CD14-positive monocyte (primary cell): ENCODE measurements at regions not wholly inside any gene's neighbourhood (a gene's known extent, or its start where the extent isn't known, plus 50 kb on each side); places are given as distances from the start of the nearest gene placed in this dataset.

Source experiments
- DNase-seq, 3 donors: peaks; one replicate each; pipeline ENCODE4 v3.0.0-alpha.2; 2011 to 2022
- H2AFZ ChIP-seq: 2 replicates; pipeline ENCODE4 v1.6.0; 2012; ENCODE audit warnings: mild to moderate bottlenecking, low read depth, low read length, inconsistent platforms; ENCODE audit not compliant: insufficient read depth, poor library complexity, severe bottlenecking
- H3K27ac ChIP-seq, 2 donors: 1 replicate in 1 of 2; 2 replicates in 1 of 2; pipeline ENCODE4 v1.5.1; 2012 to 2013; ENCODE audit warnings: low read length in 2 of 2, control low read depth in 1 of 2, inconsistent platforms in 1 of 2, low read depth in 1 of 2, mild to moderate bottlenecking in 1 of 2
- H3K27me3 ChIP-seq, 2 donors: one replicate each; pipeline versions ENCODE4 v1.6.0 to v1.6.1; 2011 to 2013; ENCODE audit warnings: low read length in 2 of 2; ENCODE audit not compliant: control insufficient read depth in 2 of 2, insufficient read depth in 2 of 2
- H3K36me3 ChIP-seq, 2 donors: replicated peaks in 1 of 2; 1 replicate in 1 of 2; 2 replicates in 1 of 2; pipeline versions ENCODE4 v1.5.1 to v1.6.1; 2012 to 2013; ENCODE audit warnings: low read length in 2 of 2, control low read depth in 1 of 2, inconsistent platforms in 1 of 2, mild to moderate bottlenecking in 1 of 2; ENCODE audit not compliant: insufficient read depth in 2 of 2, control insufficient read depth in 1 of 2
- H3K4me1 ChIP-seq, 2 donors: 1 replicate in 1 of 2; 2 replicates in 1 of 2; pipeline versions ENCODE4 v1.5.1 to v1.6.1; 2012 to 2013; ENCODE audit warnings: low read length in 2 of 2, control low read depth in 1 of 2, inconsistent platforms in 1 of 2, mild to moderate bottlenecking in 1 of 2, moderate library complexity in 1 of 2; ENCODE audit not compliant: insufficient read depth in 2 of 2, control insufficient read depth in 1 of 2
- H3K4me2 ChIP-seq: replicated peaks from 2 replicates; pipeline ENCODE3; 2012; ENCODE audit warnings: low read length, moderate library complexity, mild to moderate bottlenecking; ENCODE audit not compliant: poor library complexity, severe bottlenecking; ENCODE audit errors: extremely low read depth
- H3K4me3 ChIP-seq, 3 experiments: fragments of 200-600 bp in 1 of 3; sonication (generic) in 1 of 3; replicated peaks in 1 of 3; 1 replicate in 2 of 3; 2 replicates in 1 of 3; pipeline ENCODE4 v1.5.1; 2011 to 2013; ENCODE audit warnings: low read length in 3 of 3, mild to moderate bottlenecking in 3 of 3, control low read depth in 2 of 3, low read depth in 2 of 3, inconsistent platforms in 1 of 3, moderate library complexity in 1 of 3
- H3K79me2 ChIP-seq: 2 replicates; pipeline ENCODE4 v1.6.0; 2012; ENCODE audit warnings: mild to moderate bottlenecking, control low read depth, inconsistent platforms, low read length, moderate library complexity; ENCODE audit not compliant: insufficient read depth
- H3K9ac ChIP-seq: 2 replicates; pipeline ENCODE4 v1.6.0; 2017; ENCODE audit warnings: low read length, mild to moderate bottlenecking; ENCODE audit not compliant: insufficient read depth, poor library complexity, severe bottlenecking
- H3K9me3 ChIP-seq, 2 donors: replicated peaks in 1 of 2; 1 replicate in 1 of 2; 2 replicates in 1 of 2; pipeline versions ENCODE4 v1.5.1 to v1.6.1; 2012 to 2013; ENCODE audit warnings: low read length in 2 of 2, control low read depth in 1 of 2; ENCODE audit not compliant: control insufficient read depth in 1 of 2, insufficient read depth in 1 of 2
- H4K20me1 ChIP-seq: 2 replicates; pipeline ENCODE4 v1.6.0; 2012; ENCODE audit warnings: mild to moderate bottlenecking, low read length, control low read depth, moderate library complexity; ENCODE audit not compliant: insufficient read depth
- H3K27ac Mint-ChIP-seq, 7 donors: one replicate each; pipeline ENCODE4 v1.8.0; 2020; ENCODE audit warnings: mild to moderate bottlenecking in 7 of 7, mixed read lengths in 7 of 7, moderate library complexity in 6 of 7, inconsistent platforms in 2 of 7
- H3K27me3 Mint-ChIP-seq, 3 donors: one replicate each; pipeline ENCODE4 v1.8.0; 2021 to 2022; ENCODE audit warnings: low read depth in 3 of 3, mild to moderate bottlenecking in 3 of 3, mixed read lengths in 3 of 3, moderate library complexity in 3 of 3, inconsistent platforms in 1 of 3
- H3K36me3 Mint-ChIP-seq, 2 donors: one replicate each; pipeline ENCODE4 v1.8.0; 2020; ENCODE audit warnings: mixed read lengths in 2 of 2, inconsistent platforms in 1 of 2, mild to moderate bottlenecking in 1 of 2
- H3K4me1 Mint-ChIP-seq: one replicate; pipeline ENCODE4 v1.8.0; 2020; ENCODE audit warnings: mild to moderate bottlenecking, mixed read lengths
- H3K4me3 Mint-ChIP-seq, 2 donors: one replicate each; pipeline ENCODE4 v1.8.0; 2020; ENCODE audit warnings: mild to moderate bottlenecking in 2 of 2, mixed read lengths in 2 of 2, moderate library complexity in 1 of 2
- H3K9me3 Mint-ChIP-seq, 7 donors: one replicate each; pipeline ENCODE4 v1.8.0; 2020 to 2022; ENCODE audit warnings: mixed read lengths in 7 of 7, mild to moderate bottlenecking in 6 of 7, moderate library complexity in 6 of 7, inconsistent platforms in 2 of 7
- CTCF ChIP-seq: fragments of 200-600 bp; IDR thresholded peaks from one replicate; pipeline ENCODE4 v1.8.0; 2022; ENCODE audit warnings: antibody characterized with exemption, mild to moderate bottlenecking
- WGBS: methylation state at CpG from one replicate; pipeline ENCODE4 v1.1.5; 2013; ENCODE audit warnings: missing lambda C conversion rate; ENCODE audit not compliant: insufficient coverage; 5-methylcytosine and 5-hydroxymethylcytosine counted together
- intact Hi-C, 2 donors: fragments of 100-400 bp; cut with micrococcal nuclease; formaldehyde crosslinking; loops; one replicate each; pipeline versions ENCODE4 v1.15.0 to v1.15.1; 2023

GRCh38 chr4:14524276-14524675 lies 478.0 kb upstream of the CPEB2 start:
- Histone ChIP-seq H3K36me3 (no peaks in the 10 kb centered on the region), H3K4me1 (no peaks in the 10 kb centered on the region), H2AFZ (no peak overlapping the region), H3K4me3 (no peak overlapping the region), H3K27ac (no peak overlapping the region), H3K4me2 (no peak overlapping the region), H3K9me3 (peaks cover 0 to 5% of the 10 kb centered on the region in 2 donors), H3K79me2 (no peaks in the 10 kb centered on the region), H3K9ac (no peak overlapping the region), H3K27me3 (no peaks in the 10 kb centered on the region), H4K20me1 (no peaks in the 10 kb centered on the region)
- no peak for DNase-seq
- intact Hi-C loops = no loop called here
- Mint-ChIP-seq H3K4me3 (no peak overlapping the region), H3K9me3 (peaks cover 0 to 3% (median 0%) of the 10 kb centered on the region in 7 donors), H3K36me3 (no peaks in the 10 kb centered on the region), H3K27me3 (no peaks in the 10 kb centered on the region), H3K4me1 (no peaks in the 10 kb centered on the region), H3K27ac (no peak overlapping the region)
- no peak for TF ChIP-seq CTCF
- 100% methylated on average over 1 of the region's 1 CpG for WGBS

DNA sequence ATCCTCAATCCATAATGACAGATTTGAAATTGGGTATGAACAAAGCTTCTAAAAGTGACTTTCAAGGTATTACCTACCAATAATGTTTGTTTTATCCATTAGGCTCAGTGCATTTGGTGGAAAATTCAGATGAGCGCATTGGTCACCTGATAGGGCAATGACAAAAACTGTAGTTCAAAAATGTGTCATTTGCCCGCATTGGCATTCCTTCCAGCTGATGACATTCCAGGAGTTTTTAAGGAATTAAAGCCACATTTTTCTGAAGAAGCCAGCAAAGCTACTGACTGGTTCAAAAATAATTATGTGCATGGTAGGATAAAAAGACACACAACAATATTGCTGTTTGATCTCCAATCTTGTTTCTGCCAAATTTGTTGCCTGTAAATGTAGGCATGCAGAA lies 473.4 kb upstream of the CPEB2 start:
- Histone ChIP-seq H3K27me3 (no peaks in the 10 kb centered on the region), H3K4me1 (no peaks in the 10 kb centered on the region), H3K27ac (no peak overlapping the region), H4K20me1 (no peaks in the 10 kb centered on the region), H3K4me2 (no peak overlapping the region), H3K4me3 (no peak overlapping the region), H3K79me2 (no peaks in the 10 kb centered on the region), H3K9me3 (no peaks in the 10 kb centered on the region), H3K36me3 (no peaks in the 10 kb centered on the region), H2AFZ (no peak overlapping the region), H3K9ac (no peak overlapping the region)
- no peaks in the 10 kb centered on the region for H3K27me3 Mint-ChIP-seq
- no peak for TF ChIP-seq CTCF
- intact Hi-C loops = no loop called here
- no peak overlapping the region for H3K27ac Mint-ChIP-seq
- no peak for DNase-seq
- H3K4me3 Mint-ChIP-seq = no peak overlapping the region
- 100% methylated on average over 1 of the region's 2 CpGs for WGBS
- H3K4me1 Mint-ChIP-seq = peaks cover 3% of the 10 kb centered on the region
- no peaks in the 10 kb centered on the region for H3K36me3 Mint-ChIP-seq
- H3K9me3 Mint-ChIP-seq = peaks cover 0 to 5% (median 1%) of the 10 kb centered on the region in 7 donors
